ENCODE measurements at regions not wholly inside any gene's neighbourhood (a gene's known extent, or its start where the extent isn't known, plus 50 kb on each side); places are given as distances from the start of the nearest gene placed in this dataset.
"Not testable (repeated sequence)": the region's sequence is repeated elsewhere in the genome, so short reads cannot be mapped to it uniquely, and the experiment has no call there.

DNA sequence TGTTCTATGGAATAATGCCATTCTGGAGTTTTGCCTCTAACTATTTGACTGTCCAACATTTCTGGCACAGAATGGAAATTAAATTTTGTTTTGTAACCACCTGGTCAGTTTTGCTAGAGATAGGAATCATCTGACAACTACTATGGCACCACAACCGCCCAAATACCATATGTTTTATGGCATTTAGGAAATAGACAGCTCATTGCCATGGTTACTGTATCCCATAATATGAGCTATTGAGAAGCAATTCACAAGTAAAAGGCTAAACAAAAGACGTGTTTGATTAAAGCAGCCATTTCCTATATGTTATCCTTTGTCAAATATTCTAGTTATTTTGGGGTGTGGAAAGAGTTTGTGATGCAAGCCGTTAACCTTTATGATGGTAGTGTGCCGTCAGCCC is 1105.3 kb upstream of the LCORL start:
- no peak for DNase-seq

DNA sequence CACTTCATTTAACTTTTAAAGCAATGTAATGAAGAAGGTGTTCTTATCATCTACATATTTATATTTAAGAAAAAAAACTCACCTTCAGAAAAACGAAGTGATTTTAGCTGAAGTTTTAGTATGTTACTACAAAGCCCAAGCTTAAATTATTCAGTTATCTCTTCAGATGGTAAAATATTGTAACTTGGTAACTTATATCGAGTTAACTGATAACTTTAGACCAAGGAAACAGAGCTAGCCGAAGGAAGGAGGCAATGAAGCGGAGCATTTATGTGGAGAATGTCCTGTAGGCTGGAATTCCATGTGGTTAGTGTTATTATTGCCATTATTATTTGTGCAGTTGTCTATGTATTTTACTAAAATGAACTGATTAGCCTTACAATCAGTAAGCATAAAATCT is 1102.1 kb upstream of the LCORL start:
- no peak for DNase-seq

DNA sequence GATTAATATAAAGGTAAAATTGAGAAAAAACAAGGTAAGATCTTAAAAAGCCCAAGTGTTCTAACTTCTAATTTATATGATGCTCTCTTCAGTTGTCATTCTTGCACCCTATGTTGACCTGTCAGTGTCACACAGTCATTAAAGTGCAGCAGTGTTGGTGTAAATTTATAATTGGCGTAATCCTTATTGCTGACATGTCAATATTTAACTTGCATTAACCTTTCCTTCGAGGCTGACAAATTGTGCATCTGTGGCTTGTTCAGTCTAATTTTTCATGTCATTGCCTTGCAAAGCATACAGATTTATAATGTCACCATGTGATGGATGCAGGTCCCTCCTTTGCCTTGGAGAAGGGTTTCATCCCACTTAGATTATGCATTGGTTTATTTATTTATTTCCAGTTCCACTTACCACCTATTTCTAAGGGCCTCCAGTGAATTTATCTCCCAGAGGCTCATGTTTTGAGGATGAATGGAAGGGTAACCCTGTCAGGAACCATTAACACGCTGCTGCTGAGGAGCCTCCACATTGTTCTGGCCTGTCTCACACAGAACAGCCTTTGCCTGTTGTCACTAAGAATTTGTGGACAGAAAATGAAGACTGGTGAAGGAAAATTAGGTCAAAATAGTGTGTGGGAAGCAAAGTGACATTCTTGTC is 1098.5 kb upstream of the LCORL start:
- no peak for DNase-seq

DNA sequence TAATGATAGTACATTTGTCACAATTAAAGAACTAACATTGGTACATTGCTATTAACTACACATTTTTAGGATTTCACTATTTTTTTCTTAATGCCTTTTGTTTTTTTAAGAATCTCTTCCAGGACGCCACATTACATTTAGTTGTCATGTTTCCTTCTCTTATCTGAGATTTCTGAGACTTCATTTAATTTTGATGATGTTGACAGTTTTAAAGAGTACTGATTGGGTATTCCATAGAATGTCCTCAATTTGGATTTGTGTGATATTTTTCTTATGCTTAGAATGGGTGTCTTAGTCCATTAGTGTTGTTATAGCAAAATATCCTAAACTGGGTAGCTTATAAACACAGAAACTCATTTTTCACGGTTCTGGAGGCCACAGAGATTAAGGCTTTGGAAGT is 1095.5 kb upstream of the LCORL start:
- no peak for DNase-seq

DNA sequence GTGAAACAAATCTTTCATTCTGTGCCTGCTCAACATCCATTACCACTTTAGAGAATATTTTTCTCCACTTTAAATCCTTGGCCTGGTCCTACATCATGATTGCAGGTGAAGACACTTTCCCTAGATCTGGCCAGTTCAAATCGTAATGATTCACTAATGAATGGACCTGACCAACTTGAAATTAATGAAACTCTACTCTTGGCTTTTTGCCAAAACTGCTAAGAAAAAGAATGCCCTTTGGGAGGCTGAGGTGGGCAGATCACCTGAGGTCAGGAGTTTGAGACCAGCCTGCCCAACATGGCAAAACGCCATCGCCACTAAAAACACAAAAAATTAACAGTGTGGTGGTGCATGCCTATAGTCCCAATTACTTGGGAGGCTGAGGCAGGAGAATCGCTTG is 1082.6 kb upstream of the LCORL start:
- DNase-seq: no peak

DNA sequence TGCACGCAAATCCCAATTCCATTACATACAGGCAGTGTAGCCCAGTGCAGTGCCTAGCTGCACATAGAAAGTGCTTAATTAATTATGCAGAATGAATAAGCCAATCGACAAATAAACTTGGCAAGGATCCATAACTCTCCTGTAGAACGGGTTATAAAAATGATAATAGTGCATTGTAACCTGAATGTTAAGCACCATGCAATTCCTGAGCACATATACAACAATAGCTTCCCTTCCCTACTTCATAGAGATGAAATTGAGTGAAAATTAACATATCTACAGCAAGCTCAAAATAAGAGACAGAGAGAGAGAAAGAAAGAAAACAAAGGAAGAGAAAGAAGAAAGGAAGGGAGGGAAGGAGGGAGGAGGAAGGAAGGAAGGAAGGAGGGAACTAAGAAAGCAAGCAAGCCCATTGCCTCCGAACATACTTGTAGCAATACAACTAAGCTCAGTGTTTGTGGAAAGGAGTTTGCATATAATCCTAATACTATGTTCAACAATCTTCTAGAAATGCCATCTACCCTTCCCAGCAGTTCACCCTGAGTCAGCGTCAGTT is 1074.0 kb upstream of the LCORL start:
- no peak for DNase-seq

DNA sequence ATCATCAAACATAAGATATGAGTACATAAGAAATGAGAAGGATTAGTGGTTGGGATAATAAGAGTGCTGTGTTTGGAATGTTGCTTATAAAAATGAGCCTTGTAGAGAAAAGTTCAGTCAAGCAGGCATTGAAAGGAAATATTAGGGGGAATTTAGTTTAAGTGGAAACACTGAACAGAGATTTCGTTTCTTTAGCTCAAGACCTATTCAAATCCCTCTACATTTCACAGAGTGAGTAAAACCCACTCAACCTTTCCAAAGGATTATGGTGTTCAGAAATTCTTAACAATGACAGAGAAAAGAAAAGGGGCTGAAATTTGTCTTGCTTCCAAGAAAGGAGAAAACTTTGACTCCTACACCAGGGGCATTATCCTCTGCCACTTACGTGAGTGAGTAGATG is 1072.4 kb upstream of the LCORL start:
- DNase-seq: no peak

DNA sequence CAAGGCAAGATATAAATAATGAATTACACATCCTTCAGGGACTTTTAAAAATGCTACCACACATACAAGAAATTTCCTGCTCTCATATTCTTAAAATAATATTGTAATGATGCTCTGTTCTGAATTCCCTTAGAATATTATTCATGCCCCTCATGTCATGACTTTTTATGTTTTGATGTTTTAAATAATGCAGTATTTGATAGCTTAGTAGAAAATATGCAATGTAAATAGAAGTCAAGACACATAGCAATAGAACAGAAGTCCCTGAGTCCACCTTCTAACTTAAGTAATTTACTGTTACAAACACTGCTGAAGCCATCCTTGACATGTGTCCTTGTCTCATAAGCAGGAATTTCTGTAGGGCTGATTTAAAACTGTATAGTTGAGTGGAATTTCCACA is 1071.2 kb upstream of the LCORL start:
- DNase-seq: no peak

DNA sequence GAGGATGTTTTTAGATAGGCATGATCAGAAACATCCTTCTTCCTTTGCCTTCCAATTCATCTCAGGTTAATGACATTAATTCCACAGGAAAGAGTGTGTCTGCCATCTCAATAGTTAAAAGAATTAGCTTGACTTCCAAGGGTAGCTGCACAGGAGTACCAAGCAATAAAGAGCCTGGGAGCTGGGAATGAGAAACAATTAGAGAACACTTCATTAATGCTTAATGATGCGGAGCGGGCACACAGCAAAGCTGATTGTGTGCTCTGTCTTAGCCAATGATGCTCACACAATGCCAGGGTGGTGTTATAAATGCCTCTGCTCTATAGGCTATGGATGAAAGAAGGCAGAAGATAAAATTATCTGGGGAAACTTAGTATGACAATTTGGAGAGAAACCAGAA is 1052.5 kb upstream of the LCORL start:
- DNase-seq: no peak

DNA sequence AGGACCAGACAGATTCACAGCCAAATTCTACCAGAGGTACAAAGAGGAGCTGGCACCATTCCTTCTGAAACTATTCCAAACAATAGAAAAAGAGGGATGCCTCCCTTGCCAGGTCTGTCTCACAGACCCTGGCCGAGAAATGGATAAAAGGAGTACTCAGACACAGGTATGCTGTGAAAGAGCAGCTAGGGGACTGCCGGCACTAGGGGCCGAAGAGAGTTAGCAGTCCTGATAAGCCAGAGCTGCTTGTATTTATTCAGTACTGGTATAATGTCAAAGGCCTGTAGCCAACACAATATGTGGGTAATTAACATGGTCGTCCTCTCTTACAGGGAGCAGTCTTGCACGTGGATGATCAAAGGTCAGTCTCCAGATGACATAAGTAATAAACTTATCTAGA is 1042.1 kb upstream of the LCORL start:
- DNase-seq: no peak

DNA sequence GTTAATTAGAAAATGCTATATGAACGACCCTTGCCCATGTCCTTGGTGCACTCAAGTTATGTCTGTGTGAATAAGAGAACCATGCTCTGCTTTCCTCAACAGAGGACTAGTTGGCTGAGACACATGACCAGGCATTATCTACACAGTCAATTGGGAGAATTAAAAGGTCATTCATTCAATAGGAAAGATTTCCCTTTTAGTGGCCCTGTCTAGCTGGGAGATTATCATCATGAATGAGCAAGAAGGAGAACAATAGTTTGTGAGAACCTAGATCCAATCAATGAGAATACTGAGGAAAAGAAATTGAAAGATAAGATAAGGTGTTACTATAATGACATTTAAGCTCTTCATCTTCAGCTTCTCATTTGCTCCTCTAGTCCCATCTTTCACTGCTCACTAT is 1033.4 kb upstream of the LCORL start:
- no peak for DNase-seq

DNA sequence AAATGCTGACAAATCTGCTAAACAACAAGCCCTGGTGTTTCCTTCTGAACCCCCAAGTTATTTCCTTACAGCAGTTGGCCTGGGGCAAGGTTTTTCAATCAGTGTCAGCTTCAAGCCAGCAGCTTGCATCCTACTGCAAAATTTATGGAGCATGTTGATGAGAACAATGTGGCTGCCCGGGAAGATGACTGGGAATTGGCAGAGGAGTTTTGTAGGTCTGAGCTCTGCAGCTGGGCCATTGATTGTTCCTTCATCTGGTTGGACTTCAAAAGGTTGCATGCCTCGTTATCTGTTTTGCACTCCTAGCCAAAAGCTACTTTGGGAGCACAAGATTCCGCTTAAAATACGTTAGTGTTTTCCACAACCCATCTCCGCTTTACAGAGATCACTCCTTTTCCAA is 1030.3 kb upstream of the LCORL start:
- no peak for DNase-seq

DNA sequence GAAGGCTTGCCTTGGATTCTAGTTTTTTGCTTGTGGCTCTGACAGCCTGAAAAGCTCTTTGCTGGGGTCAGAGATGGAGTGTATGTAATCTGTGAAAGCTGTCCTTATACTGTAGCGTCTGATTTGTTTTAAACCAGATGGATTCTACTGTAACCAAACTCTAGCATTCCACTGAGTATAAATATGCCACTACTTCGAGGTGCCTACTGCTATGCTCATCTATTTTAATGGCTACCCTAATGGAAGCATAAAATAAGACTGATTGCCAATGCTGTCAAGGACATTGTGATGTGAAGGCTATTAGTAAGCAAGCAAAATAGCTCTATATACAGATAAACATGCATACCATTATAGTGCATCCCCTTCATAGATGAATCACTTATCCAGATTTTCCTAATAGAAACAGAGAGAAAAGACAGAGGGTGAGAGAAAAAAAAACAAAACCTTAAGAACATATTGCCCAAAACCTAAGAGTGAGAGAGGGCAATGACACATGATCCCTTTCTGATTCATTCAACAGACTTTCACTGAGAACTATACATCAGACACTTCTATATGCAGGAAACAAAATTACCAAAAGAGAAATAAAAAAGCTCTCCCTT is 1025.8 kb upstream of the LCORL start:
- no peak for DNase-seq

DNA sequence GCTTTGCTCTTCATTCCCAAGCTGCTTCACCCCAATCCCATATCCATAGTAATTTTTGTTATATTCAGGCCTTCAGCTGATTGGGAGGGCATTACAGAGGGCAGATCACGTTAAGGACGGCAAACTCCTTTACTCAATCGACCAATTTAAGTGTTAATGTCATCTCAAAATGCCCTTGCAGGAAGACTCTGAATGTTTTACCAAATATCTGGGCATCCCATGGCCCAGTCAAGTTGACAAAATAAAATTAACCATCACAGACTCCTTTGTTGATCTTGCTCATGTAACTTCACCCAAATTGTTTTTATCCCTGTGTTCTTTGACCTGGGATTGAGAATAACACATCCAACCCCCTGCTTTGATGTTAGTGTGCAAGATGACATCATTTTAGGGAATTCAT is 1018.3 kb upstream of the LCORL start:
- DNase-seq: no peak

DNA sequence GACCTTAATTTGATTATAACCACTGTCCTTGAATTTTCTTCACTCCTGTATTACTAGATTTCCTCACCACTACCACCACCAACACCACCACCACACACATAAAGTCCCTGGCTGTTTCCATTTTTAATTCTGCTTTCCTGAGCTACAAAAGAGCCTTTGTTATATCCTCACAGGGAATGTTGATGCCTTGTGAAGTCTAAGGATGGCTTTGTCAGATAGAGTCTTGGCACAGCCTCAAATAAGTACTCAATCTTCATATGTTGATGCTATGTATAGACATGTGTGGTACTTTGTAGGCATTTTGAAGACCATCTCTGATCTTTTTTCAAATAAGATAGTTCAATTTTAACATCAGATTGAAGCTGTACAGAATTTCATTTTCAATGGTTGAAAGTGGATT is 1016.7 kb upstream of the LCORL start:
- no peak for DNase-seq

DNA sequence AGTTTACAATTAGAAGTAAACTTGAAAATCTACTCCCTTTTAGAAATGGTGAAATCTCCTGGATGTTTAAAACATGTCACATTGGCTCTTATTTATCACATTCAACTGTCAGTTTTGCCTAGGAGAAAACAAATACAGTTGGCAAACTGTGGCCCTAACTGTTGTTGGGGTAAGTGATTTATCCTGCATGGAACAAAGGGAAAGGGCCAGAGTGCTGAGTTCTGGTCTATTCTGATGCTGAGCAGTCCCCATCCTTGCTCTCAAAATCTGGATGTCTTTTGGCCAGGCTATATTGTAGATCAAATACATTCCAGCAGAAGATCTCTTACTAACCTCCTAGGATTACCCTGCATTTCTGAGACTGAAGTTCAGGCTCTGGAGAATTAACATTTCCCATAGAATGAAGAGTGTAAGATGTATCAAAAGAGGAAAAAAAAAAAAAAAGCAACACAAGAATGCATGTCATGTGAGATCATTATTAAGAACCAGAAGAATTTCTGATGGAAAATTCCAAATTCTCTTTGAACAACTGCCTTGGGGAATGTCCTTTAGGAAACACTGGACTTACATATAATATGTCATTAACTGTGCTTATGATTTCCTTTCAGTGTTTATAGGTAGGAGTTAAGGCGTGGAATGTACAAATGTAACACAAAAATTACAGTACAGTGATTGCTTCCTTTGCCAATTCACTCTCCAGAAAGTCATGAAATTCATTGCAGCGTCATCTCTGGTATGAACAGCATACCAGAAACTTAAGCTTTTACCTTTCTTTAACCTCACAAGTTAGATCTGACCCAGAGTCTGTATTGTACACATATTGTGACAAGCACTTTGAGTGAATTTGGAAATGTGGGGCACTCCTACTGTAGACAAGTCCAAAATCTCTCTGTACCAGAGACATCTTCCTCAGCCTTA is 1012.5 kb upstream of the LCORL start:
- no peak for DNase-seq

DNA sequence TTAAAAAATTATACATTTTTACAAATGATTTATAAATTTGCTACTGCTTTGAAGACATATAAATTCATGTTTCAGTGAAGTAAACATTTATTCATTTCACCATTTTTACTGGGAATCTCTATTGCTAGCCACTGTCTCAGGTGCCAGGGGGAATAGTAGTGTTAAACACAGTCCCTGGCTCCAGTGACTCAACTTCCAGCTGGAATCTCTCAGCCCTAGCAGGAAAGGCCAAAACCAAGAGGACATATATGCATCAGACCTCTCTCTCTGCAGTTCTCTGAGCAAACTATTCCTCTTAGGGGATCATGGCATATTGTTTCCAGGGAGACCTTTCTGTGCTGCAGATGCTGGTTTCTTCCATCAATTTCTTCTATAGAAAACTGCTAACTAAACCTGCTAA is 1009.0 kb upstream of the LCORL start:
- no peak for DNase-seq

DNA sequence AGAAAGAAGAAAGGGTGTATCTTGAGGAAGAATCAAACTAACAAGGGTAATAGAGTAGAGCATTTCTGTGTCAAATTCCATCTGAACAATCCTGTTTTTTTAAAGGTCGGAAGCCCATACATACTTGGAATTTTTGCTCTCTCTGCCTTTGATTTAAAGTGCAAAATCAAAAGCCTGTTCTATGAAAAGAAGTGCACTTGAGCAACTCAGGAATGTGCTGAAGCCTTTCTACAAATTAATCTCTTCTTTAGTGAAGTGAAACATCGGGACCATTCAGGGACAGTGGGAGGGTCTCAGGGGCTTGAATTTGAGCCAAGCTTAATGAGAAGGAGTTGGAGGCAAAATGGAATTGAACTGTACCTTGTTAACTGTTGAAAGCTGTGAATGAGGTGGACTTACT is 1008.5 kb upstream of the LCORL start:
- no peak for DNase-seq

DNA sequence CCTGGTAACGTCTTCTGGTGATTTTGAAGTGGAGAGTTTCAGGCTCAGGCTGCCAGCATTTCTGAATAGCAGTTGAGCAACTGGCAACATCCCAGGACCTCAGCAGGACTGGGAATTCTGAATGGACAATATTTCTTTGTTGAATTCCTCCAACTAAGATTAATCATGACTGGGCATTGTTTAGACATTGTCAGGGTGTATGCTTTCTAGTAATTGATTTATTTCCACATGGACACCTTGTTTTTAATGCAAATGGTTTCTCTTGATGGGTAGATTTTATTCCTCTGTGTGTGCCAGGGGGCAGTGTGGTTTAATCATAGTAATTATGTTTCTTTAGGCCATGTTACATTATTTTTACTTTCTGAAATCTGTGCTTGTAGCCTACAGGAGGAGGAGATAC is 1004.7 kb upstream of the LCORL start:
- no peak for DNase-seq

DNA sequence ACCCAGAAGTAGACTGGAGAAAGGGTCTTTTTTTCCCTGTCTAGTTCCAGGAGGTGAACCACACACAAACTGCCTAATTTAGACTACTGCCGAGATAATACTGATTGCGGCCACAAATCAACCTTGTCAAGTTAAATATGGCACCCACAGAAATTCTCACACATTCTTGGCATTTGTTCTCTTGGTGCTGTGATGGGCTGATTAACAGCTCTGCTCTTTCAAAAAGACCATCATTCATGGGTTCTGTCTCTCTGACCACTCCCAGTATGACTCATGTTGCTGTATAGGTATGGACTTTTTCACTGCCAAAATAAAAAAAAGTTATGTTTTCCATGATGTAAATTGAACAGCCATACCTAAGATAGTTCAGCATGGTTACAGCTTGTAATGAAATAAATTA is 1003.5 kb upstream of the LCORL start:
- no peak for DNase-seq

DNA sequence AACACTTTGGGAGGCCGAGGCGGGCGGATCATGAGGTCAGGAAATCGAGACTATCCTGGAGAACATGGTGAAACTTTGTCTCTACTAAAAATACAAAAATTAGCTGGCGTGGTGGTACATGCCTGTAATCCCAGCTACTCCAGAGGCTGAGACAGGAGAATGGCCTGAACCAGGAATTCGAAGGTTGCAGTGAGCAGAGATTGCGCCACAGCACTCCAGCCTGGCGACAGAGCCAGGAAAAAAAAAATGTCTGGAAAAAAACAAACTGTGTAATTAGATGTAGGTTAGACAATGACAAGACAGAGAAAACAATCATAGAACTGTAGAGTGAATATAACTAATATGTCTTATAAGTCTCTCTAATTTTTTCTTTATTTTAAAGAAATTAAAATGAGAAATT is 1002.5 kb upstream of the LCORL start:
- no peak for DNase-seq

DNA sequence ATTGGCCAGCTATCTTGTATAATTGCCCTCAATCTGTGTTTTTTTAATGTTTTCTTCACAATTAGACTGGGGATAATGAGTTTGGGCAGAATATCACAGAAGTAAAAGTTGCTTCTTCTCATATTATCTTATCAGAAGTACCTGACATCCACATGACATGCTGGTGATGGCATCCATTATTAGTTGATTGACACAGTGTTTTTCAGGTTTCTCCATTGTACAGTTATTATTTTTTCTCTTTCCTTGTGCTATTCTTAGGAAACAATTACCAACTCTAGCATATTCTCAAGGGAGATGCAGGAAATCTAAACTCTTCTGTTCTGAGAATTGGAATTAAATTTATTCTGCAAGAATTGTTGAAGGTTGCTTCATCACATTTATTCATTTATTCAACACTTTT is 1000.1 kb upstream of the LCORL start:
- DNase-seq: no peak

DNA sequence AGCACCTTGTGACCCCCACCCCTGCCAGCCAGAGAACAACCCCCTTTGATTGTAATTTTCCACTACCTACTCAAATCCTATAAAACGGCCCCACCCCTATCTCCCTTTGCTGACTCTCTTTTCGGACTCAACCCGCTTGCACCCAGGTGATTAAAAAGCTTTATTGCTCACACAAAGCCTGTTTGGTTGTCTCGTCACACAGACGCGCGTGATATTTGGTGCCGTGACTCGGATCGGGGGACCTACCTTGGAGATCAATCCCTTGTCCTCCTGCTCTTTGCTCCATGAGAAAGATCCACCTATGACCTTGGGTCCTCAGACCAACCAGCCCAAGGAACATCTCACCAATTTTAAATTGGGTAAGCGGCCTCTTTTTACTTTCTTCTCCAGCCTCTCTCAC is 995.0 kb upstream of the LCORL start:
- not testable (repeated sequence) for DNase-seq

DNA sequence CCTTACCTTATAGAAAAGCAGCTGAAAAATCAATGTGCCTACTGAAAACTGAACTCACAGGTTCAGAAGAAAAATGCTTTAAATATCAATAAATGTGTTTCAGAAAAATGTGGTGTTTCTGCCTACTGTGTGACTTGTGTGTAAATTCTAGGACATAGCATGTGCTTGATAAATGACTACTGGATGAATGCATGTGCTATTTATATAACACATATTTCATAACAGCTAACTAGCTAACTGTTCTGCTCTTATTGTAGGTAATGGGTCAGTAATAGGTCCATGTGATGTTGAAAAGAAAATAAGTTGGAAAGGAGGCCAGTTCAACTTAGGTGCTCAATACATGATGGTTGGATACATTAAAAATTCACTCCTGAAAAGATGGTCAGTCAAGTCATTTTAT is 993.0 kb upstream of the LCORL start:
- no peak for DNase-seq
